A673 (cell line): ENCODE measurements at regions not wholly inside any gene's neighbourhood (a gene's known extent, or its start where the extent isn't known, plus 50 kb on each side); places are given as distances from the start of the nearest gene placed in this dataset.

Source experiments
- BruUV-seq: library from RNA; stranded (reverse); fragments of 400-500 nt; replicated peaks from 2 replicates; lab custom pipeline; 2021; lab: Mats Ljungman, UMichigan
- CTCF ChIA-PET: fragments of 300-600 bp; sonication (Branson Sonifier 250); formaldehyde crosslinking; loops from one replicate; lab custom pipeline; 2022; ENCODE audit warnings: antibody characterized with exemption; lab: Charles Lee
- POLR2A ChIA-PET: fragments of 300-600 bp; sonication (Branson Sonifier 250); formaldehyde crosslinking; loops from one replicate; lab custom pipeline; 2022; ENCODE audit warnings: antibody characterized with exemption; ENCODE audit not compliant: low non-redundant PET; lab: Charles Lee
- DNase-seq: peaks from one replicate; pipeline ENCODE4 v3.0.0-alpha.2; 2015; ENCODE audit warnings: low spot score
- H3K27ac ChIP-seq: fragments of 200-600 bp; sonication (generic); 2 replicates; pipeline ENCODE4 v1.5.1; 2016; ENCODE audit warnings: mixed run types, low read depth, mild to moderate bottlenecking, mixed read lengths, antibody characterized with exemption, low read length; ENCODE audit not compliant: poor library complexity, severe bottlenecking
- H3K27me3 ChIP-seq: fragments of 200-600 bp; sonication (generic); replicated peaks from 2 replicates; pipeline ENCODE4 v1.6.1; 2017; ENCODE audit warnings: mixed run types, low read depth, mild to moderate bottlenecking, mixed read lengths, antibody characterized with exemption, low read length; ENCODE audit not compliant: insufficient read depth, poor library complexity
- H3K36me3 ChIP-seq: fragments of 200-600 bp; sonication (generic); 2 replicates; pipeline ENCODE4 v1.6.1; 2016; ENCODE audit warnings: mixed run types, mild to moderate bottlenecking, mixed read lengths, antibody characterized with exemption, low read length; ENCODE audit not compliant: insufficient read depth, poor library complexity, severe bottlenecking
- H3K4me1 ChIP-seq: fragments of 200-600 bp; sonication (generic); 2 replicates; pipeline ENCODE4 v1.6.1; 2017; ENCODE audit warnings: mixed run types, mild to moderate bottlenecking, mixed read lengths, antibody characterized with exemption, low read length; ENCODE audit not compliant: insufficient read depth, poor library complexity, severe bottlenecking
- H3K4me3 ChIP-seq: fragments of 200-600 bp; sonication (generic); 2 replicates; pipeline ENCODE4 v1.5.1; 2016; ENCODE audit warnings: low read depth, mixed run types, mild to moderate bottlenecking, mixed read lengths, low read length; ENCODE audit not compliant: poor library complexity, severe bottlenecking
- H3K9me3 ChIP-seq: fragments of 200-600 bp; sonication (generic); 2 replicates; pipeline ENCODE4 v1.6.1; 2016; ENCODE audit warnings: mixed run types, low read depth, mild to moderate bottlenecking, mixed read lengths, antibody characterized with exemption, low read length; ENCODE audit not compliant: poor library complexity, severe bottlenecking
- CTCF ChIP-seq: fragments of 300-800, 200-600 bp; sonication (generic); conservative IDR thresholded peaks from 2 replicates; pipeline ENCODE4 v1.5.1; 2017; ENCODE audit warnings: low read depth, mild to moderate bottlenecking, antibody characterized with exemption, low read length, moderate library complexity, mixed read lengths
- EZH2 ChIP-seq: fragments of 200-600 bp; sonication (generic); IDR thresholded peaks from 2 replicates; pipeline ENCODE4 v1.6.1; 2017; ENCODE audit warnings: borderline replicate concordance, low read depth, mild to moderate bottlenecking, mixed read lengths, antibody characterized with exemption, low read length; ENCODE audit not compliant: poor library complexity, severe bottlenecking
- intact Hi-C: fragments of 100-400 bp; cut with micrococcal nuclease; formaldehyde crosslinking; loops from one replicate; pipeline ENCODE4 v1.10.0; 2022; ENCODE audit not compliant: unreplicated experiment

- no peaks in the 10 kb centered on the region for H3K36me3 ChIP-seq
- POLR2A ChIA-PET = no interaction called here
- peaks cover 7% of the 10 kb centered on the region for H3K9me3 ChIP-seq
- DNase-seq = no peak
- no peaks in the 10 kb centered on the region for H3K27me3 ChIP-seq
- intact Hi-C loops = no loop called here
- no peaks in the 10 kb centered on the region for H3K4me1 ChIP-seq
- no peak for TF ChIP-seq EZH2
- no peak for TF ChIP-seq CTCF
- no peak overlapping the region for H3K27ac ChIP-seq
- no peak overlapping the region for H3K4me3 ChIP-seq
- BruUV-seq = no TSS peak
- CTCF ChIA-PET = no interaction called here
Measured at GRCh38 chr4:23070848-23071570, 378.3 kb downstream of the GBA3 start.

GRCh38 chr4:23068756-23069155, 376.0 kb downstream of the GBA3 start:
- H3K4me1 ChIP-seq = no peaks in the 10 kb centered on the region
- H3K9me3 ChIP-seq = peaks cover 7% of the 10 kb centered on the region
- intact Hi-C loops = no loop called here
- CTCF ChIA-PET = no interaction called here
- no peak for TF ChIP-seq CTCF
- POLR2A ChIA-PET = no interaction called here
- BruUV-seq = no TSS peak
- H3K4me3 ChIP-seq = no peak overlapping the region
- H3K27me3 ChIP-seq = no peaks in the 10 kb centered on the region
- no peak for DNase-seq
- no peak overlapping the region for H3K27ac ChIP-seq
- H3K36me3 ChIP-seq = no peaks in the 10 kb centered on the region

- no peak overlapping the region for H3K4me3 ChIP-seq
- no peaks in the 10 kb centered on the region for H3K27me3 ChIP-seq
- no TSS peak for BruUV-seq
- ChIA-PET CTCF (no interaction called here), POLR2A (no interaction called here)
- H3K27ac ChIP-seq = no peak overlapping the region
- DNase-seq = no peak
- H3K4me1 ChIP-seq = no peaks in the 10 kb centered on the region
- TF ChIP-seq CTCF (no peak), EZH2 (no peak)
- H3K36me3 ChIP-seq = no peaks in the 10 kb centered on the region
- H3K9me3 ChIP-seq = peaks cover 7% of the 10 kb centered on the region
- intact Hi-C loops = no loop called here
Measured at GRCh38 chr4:23068287-23068686, 375.6 kb downstream of the GBA3 start.
